Thoracic aorta (tissue), 2 donors: ENCODE measurements at regions not wholly inside any gene's neighbourhood (a gene's known extent, or its start where the extent isn't known, plus 50 kb on each side); places are given as distances from the start of the nearest gene placed in this dataset.

Experiments
- ATAC-seq: fragments of 150-250 bp; one replicate; pipeline ENCODE4 v1.8.0; 2017; ENCODE audit warnings: low read depth; ENCODE audit not compliant: insufficient number of reproducible peaks, low FRiP score
- DNase-seq: peaks from one replicate; pipeline ENCODE4 v3.0.0-alpha.2; 2020; ENCODE audit warnings: low spot score
- H3K27ac ChIP-seq, 2 donors: fragments of 200-600 bp; sonication (generic); 1 replicate in 1 of 2; 2 replicates in 1 of 2; pipeline ENCODE4 v1.5.1; 2016; ENCODE audit warnings: mild to moderate bottlenecking in 2 of 2, moderate library complexity in 2 of 2
- H3K27me3 ChIP-seq: fragments of 200-600 bp; sonication (generic); replicated peaks from 2 replicates; pipeline ENCODE4 v1.6.0; 2016; ENCODE audit warnings: mild to moderate bottlenecking; ENCODE audit not compliant: insufficient read depth
- H3K36me3 ChIP-seq: fragments of 200-600 bp; sonication (generic); one replicate; pipeline ENCODE4 v1.5.1; 2016
- H3K4me1 ChIP-seq, 2 donors: fragments of 200-600 bp; sonication (generic); 1 replicate in 1 of 2; 2 replicates in 1 of 2; pipeline versions ENCODE4 v1.5.1 to v1.6.0; 2016; ENCODE audit warnings: low read depth in 2 of 2, mild to moderate bottlenecking in 1 of 2; ENCODE audit not compliant: control insufficient read depth in 1 of 2
- H3K4me3 ChIP-seq: fragments of 200-600 bp; sonication (generic); 2 replicates; pipeline ENCODE4 v1.5.1; 2016; ENCODE audit warnings: mild to moderate bottlenecking
- H3K9me3 ChIP-seq: fragments of 200-600 bp; sonication (generic); 2 replicates; pipeline ENCODE4 v1.5.1; 2016
- TF ChIP-seq, protein P1 (sequence below): fragments of 200-600 bp; sonication (generic); IDR thresholded peaks from one replicate; pipeline ENCODE4 v1.5.1; 2019; ENCODE audit warnings: antibody characterized with exemption

DNA sequence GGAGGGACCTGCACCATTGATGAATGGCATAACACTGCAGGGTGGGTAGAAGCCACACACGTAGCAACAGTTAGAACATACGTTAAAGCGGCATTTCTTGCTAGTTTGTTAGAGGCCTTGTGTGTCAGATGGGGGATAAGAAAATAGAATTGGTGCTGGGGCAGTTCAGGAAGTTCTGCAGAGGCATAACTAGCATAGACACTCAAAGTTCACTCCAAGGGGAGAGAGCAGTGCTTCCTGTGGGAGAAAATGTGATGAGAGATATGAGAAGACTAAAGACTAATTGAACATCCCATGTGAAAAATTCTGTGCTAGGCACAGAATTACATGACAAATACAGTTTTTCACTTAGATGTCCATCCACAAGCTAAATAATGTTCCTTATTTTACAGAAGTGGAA is 327.1 kb downstream of the ZNF621 start:
- Histone ChIP-seq H3K27ac (no peak overlapping the region), H3K36me3 (no peaks in the 10 kb centered on the region), H3K27me3 (no peaks in the 10 kb centered on the region), H3K9me3 (no peaks in the 10 kb centered on the region), H3K4me3 (no peak overlapping the region), H3K4me1 (no peaks in the 10 kb centered on the region)
- DNase-seq (no peak), ATAC-seq (no peak)
- TF ChIP-seq, protein P1, sequence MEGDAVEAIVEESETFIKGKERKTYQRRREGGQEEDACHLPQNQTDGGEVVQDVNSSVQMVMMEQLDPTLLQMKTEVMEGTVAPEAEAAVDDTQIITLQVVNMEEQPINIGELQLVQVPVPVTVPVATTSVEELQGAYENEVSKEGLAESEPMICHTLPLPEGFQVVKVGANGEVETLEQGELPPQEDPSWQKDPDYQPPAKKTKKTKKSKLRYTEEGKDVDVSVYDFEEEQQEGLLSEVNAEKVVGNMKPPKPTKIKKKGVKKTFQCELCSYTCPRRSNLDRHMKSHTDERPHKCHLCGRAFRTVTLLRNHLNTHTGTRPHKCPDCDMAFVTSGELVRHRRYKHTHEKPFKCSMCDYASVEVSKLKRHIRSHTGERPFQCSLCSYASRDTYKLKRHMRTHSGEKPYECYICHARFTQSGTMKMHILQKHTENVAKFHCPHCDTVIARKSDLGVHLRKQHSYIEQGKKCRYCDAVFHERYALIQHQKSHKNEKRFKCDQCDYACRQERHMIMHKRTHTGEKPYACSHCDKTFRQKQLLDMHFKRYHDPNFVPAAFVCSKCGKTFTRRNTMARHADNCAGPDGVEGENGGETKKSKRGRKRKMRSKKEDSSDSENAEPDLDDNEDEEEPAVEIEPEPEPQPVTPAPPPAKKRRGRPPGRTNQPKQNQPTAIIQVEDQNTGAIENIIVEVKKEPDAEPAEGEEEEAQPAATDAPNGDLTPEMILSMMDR = no peak

DNA sequence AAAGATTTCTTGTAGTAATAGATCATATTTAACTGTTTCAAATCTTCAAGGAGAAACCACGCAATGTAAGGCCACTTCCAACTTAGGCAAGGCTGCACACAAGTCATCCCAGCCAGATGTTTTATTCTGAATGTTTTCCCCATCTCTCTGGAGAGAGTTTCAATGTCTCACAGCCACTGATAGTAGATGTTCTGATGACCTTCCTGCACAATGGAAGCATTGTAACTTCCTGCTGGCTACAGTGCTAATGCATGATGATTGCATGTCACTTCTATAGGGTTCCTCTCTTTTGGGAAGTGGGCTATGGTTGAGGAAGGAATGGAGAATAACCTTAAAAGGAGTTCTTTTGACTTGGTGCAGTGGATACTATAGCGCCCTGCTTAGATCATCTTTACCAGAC is 328.0 kb downstream of the ZNF621 start:
- Histone ChIP-seq H3K4me1 (no peaks in the 10 kb centered on the region), H3K9me3 (no peaks in the 10 kb centered on the region), H3K4me3 (no peak overlapping the region), H3K27me3 (no peaks in the 10 kb centered on the region), H3K27ac (no peak overlapping the region), H3K36me3 (no peaks in the 10 kb centered on the region)
- ATAC-seq (no peak), DNase-seq (no peak)
- TF ChIP-seq, protein P1 = no peak

GRCh38 chr3:40853474-40853873 is 328.7 kb downstream of the ZNF621 start:
- no peak overlapping the region for H3K4me3 ChIP-seq
- H3K36me3 ChIP-seq = no peaks in the 10 kb centered on the region
- H3K27me3 ChIP-seq = no peaks in the 10 kb centered on the region
- H3K9me3 ChIP-seq = no peaks in the 10 kb centered on the region
- no peaks in the 10 kb centered on the region for H3K4me1 ChIP-seq
- no peak for DNase-seq
- TF ChIP-seq, protein P1 = no peak
- no peak overlapping the region for H3K27ac ChIP-seq
- ATAC-seq = no peak

GRCh38 chr3:40855871-40856270 is 331.1 kb downstream of the ZNF621 start:
- Histone ChIP-seq H3K27me3 (no peaks in the 10 kb centered on the region), H3K4me1 (no peaks in the 10 kb centered on the region), H3K36me3 (no peaks in the 10 kb centered on the region), H3K4me3 (no peak overlapping the region), H3K9me3 (no peaks in the 10 kb centered on the region), H3K27ac (no peak overlapping the region)
- DNase-seq (no peak), ATAC-seq (no peak)
- TF ChIP-seq, protein P1 = no peak

DNA sequence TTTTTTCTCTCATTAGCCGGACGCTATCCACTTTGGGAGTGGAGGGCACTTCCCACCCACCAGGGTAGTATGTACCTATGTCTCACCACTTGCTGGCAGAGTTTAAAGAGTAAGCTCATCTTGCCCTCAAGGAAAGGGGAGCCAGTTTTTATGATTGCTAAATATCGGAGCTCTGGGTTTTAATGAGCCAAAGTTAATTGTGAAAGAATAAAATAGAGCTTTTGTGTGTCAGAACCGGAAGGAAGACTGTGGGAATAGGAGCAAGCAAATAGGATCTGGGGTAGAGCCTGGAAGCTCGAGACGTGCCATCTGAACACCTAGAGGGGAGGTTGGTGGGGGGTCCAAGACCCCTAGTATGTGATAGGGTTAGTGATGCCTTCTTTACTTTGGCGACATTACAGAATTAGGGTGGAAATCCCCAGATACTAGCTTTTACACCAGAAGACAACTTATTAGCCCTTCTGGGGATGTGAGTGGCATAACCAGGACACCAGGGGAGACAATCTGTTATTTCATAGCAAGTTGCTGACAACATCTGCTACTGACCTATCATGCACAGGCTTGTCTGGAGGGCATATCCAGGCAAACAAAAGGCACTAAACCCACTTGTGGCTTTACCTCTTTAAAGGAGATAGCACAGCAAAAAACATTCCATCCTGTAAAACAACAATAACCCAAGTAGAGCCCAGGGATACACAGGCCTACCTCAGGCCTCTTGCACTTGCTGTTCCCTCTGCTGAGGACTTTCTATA is 333.8 kb downstream of the ZNF621 start:
- ATAC-seq (no peak), DNase-seq (no peak)
- H3K4me3 ChIP-seq = no peak overlapping the region
- no peaks in the 10 kb centered on the region for H3K27me3 ChIP-seq
- H3K36me3 ChIP-seq = no peaks in the 10 kb centered on the region
- H3K9me3 ChIP-seq = no peaks in the 10 kb centered on the region
- H3K4me1 ChIP-seq = no peaks in the 10 kb centered on the region
- TF ChIP-seq, protein P1 = no peak
- H3K27ac ChIP-seq = no peak overlapping the region
